ENCODE measurements at regions not wholly inside any gene's neighbourhood (a gene's known extent, or its start where the extent isn't known, plus 50 kb on each side); places are given as distances from the start of the nearest gene placed in this dataset.

GRCh38 chr5:93921001-93921400 is 179.6 kb upstream of the POU5F2 start (continued):
- TF ChIP-seq CHD7 (IDR thresholded peaks at IDR 0.05; ENCODE audit: insufficient replicate concordance, low read length) = no peak
- TF ChIP-seq KDM5A (IDR thresholded peaks at IDR 0.05; ENCODE audit: low read length) = no peak
- TF ChIP-seq, protein P1, sequence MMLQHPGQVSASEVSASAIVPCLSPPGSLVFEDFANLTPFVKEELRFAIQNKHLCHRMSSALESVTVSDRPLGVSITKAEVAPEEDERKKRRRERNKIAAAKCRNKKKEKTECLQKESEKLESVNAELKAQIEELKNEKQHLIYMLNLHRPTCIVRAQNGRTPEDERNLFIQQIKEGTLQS (IDR thresholded peaks at IDR 0.05; ENCODE audit: insufficient read depth, low read depth, low read length) = no peak
- TF ChIP-seq POLR2AphosphoS5 (IDR thresholded peaks at IDR 0.05; ENCODE audit: low read depth, low read length) = no peak
- no peak for TF ChIP-seq CEBPB (IDR thresholded peaks at IDR 0.05; ENCODE audit: low read depth, low read length)

Data from H1 (cell line).